ENCODE measurements at regions not wholly inside any gene's neighbourhood (a gene's known extent, or its start where the extent isn't known, plus 50 kb on each side); places are given as distances from the start of the nearest gene placed in this dataset.

DNA sequence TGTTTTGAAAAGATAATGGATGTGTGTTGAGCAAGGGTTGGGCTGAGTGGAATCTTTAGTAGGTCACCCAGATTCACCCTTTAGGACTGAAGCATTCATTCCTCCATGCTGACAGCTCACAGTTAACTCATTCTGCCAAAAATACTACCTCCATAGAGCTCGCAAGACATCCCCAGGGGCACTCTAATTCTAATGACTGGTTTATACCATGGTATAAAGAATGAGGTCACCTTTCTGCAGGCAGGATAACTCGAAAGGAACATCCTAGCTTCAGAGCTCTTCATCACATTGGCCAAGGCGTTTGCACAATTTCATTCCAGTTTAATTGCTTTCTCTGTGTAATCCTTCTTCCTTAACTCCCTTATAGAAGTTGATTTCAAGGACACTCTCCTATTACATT, 1257.2 kb upstream of the EYS start:
- DNase-seq (ENCODE audit: low read depth) = no peak
- Histone ChIP-seq H3K27me3 (ENCODE audit: control insufficient read depth, insufficient read depth, low read length) (no peaks in the 10 kb centered on the region), H3K36me3 (ENCODE audit: control insufficient read depth, insufficient read depth, low read length) (no peaks in the 10 kb centered on the region), H3K4me3 (ENCODE audit: low read depth, low read length) (no peak overlapping the region)
- TF ChIP-seq, protein P1, sequence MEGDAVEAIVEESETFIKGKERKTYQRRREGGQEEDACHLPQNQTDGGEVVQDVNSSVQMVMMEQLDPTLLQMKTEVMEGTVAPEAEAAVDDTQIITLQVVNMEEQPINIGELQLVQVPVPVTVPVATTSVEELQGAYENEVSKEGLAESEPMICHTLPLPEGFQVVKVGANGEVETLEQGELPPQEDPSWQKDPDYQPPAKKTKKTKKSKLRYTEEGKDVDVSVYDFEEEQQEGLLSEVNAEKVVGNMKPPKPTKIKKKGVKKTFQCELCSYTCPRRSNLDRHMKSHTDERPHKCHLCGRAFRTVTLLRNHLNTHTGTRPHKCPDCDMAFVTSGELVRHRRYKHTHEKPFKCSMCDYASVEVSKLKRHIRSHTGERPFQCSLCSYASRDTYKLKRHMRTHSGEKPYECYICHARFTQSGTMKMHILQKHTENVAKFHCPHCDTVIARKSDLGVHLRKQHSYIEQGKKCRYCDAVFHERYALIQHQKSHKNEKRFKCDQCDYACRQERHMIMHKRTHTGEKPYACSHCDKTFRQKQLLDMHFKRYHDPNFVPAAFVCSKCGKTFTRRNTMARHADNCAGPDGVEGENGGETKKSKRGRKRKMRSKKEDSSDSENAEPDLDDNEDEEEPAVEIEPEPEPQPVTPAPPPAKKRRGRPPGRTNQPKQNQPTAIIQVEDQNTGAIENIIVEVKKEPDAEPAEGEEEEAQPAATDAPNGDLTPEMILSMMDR (IDR thresholded peaks at IDR 0.05; ENCODE audit: insufficient read depth, low read depth, low read length) = no peak
- POLR2A ChIA-PET = no interaction called here
- CTCF ChIA-PET = no interaction called here

DNA sequence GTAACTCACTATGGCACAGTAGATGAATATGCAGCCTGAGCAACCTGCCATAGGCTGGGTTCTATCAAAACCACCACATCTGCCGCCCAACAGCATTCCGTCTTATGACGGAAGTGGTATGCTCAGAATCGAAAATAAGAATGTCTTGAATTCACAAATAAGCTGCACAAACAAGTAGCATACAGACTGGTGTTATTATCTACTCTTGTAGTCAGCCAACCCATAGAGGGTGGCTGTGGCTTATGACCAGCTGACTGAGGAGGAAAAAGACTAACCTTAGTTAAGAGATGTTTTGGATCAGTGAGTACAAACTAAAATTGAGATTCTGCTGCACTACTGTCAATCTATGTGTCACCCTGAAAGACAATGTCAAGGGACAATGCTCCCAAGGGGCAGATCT, 1255.1 kb upstream of the EYS start:
- POLR2A ChIA-PET = no interaction called here
- Histone ChIP-seq H3K4me3 (ENCODE audit: low read depth, low read length) (no peak overlapping the region), H3K36me3 (ENCODE audit: control insufficient read depth, insufficient read depth, low read length) (no peaks in the 10 kb centered on the region), H3K27me3 (ENCODE audit: control insufficient read depth, insufficient read depth, low read length) (no peaks in the 10 kb centered on the region)
- CTCF ChIA-PET = no interaction called here
- TF ChIP-seq, protein P1 (IDR thresholded peaks at IDR 0.05; ENCODE audit: insufficient read depth, low read depth, low read length) = no peak
- DNase-seq (ENCODE audit: low read depth) = no peak

DNA sequence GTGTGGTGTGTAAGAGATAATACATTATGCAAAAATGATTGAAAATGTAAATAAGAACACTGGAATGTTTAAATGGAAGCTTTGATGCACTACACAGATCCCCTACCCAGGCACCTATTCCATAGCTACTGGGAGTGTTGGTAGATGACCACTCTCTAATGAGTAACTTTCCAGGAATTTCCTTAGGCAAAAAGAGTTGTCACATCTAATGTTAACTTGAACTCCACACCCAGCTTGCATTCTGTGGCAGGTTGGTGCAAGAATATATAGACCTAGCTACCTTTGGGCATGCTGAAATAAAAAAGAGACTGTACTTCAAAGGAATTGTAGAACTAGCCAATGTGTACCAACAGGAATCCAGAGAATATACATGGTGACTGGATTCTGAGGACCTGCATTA, 1254.2 kb upstream of the EYS start:
- no peak for DNase-seq (ENCODE audit: low read depth)
- ChIA-PET POLR2A (no interaction called here), CTCF (no interaction called here)
- Histone ChIP-seq H3K27me3 (ENCODE audit: control insufficient read depth, insufficient read depth, low read length) (no peaks in the 10 kb centered on the region), H3K36me3 (ENCODE audit: control insufficient read depth, insufficient read depth, low read length) (no peaks in the 10 kb centered on the region), H3K4me3 (ENCODE audit: low read depth, low read length) (no peak overlapping the region)
- TF ChIP-seq, protein P1 (IDR thresholded peaks at IDR 0.05; ENCODE audit: insufficient read depth, low read depth, low read length) = no peak

DNA sequence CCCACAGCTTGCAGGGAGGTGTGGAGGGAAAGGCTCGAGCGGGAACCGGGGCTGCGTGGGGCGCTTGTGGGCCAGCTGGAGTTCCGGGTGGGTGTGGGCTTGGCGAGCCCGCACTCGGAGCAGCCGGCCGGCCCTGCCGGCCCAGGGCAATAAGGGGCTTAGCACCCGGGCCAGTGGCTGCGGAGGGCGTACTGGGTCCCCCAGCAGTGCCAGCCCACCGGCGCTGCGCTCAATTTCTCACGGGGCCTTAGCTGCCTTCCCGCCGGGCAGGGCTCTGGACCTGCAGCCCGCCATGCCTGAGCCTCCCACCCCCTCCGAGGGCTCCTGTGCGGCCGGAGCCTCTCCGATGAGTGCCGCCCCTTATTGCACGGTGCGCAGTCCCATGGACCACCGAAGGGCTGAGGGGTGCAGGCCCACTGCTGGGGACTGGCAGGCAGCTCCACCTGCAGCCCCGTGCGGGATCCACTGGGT, 1242.2 kb upstream of the EYS start:
- DNase-seq (ENCODE audit: low read depth) = no peak
- no peaks in the 10 kb centered on the region for H3K36me3 ChIP-seq (ENCODE audit: control insufficient read depth, insufficient read depth, low read length)
- ChIA-PET CTCF (no interaction called here), POLR2A (no interaction called here)
- H3K4me3 ChIP-seq (ENCODE audit: low read depth, low read length) = no peak overlapping the region
- no peaks in the 10 kb centered on the region for H3K27me3 ChIP-seq (ENCODE audit: control insufficient read depth, insufficient read depth, low read length)
- TF ChIP-seq, protein P1 (IDR thresholded peaks at IDR 0.05; ENCODE audit: insufficient read depth, low read depth, low read length) = no peak

DNA sequence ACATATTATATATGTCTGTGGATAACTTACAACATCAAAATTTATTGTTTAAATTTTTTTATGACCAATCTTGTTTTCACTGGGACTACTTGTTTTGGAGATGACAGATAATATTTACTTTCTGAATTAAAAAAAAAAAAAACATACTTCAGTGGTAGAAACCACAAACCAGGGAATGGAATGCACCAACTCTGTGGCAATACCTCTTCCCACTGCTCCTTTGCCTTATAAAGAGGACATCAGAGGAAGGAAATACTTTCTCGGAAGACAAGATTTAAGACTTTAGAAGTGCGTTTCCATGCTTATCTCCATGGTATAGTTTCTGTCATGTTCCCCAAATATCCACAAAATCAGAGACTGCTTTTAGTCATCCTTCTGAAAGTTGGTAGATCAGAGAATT, 1241.1 kb upstream of the EYS start:
- CTCF ChIA-PET = no interaction called here
- Histone ChIP-seq H3K4me3 (ENCODE audit: low read depth, low read length) (no peak overlapping the region), H3K27me3 (ENCODE audit: control insufficient read depth, insufficient read depth, low read length) (no peaks in the 10 kb centered on the region), H3K36me3 (ENCODE audit: control insufficient read depth, insufficient read depth, low read length) (no peaks in the 10 kb centered on the region)
- TF ChIP-seq, protein P1 (IDR thresholded peaks at IDR 0.05; ENCODE audit: insufficient read depth, low read depth, low read length) = no peak
- POLR2A ChIA-PET = no interaction called here
- no peak for DNase-seq (ENCODE audit: low read depth)
